ENCODE measurements at regions not wholly inside any gene's neighbourhood (a gene's known extent, or its start where the extent isn't known, plus 50 kb on each side); places are given as distances from the start of the nearest gene placed in this dataset.
A peak's percentile ranks its signal among the peaks of the same experiment; 100 is the strongest.

- no peak for TF ChIP-seq ZFX (IDR thresholded peaks at IDR 0.05; ENCODE audit: borderline replicate concordance)
- no peak for TF ChIP-seq CTCF (IDR thresholded peaks at IDR 0.05)
- no peak overlapping the region for H3K27ac ChIP-seq
Observed at GRCh38 chr15:87131067-87131466, 1051.4 kb downstream of the AGBL1 start.

- no peak overlapping the region for H3K27ac ChIP-seq
- TF ChIP-seq CTCF (IDR thresholded peaks at IDR 0.05): no peak
- no peak for TF ChIP-seq ZFX (IDR thresholded peaks at IDR 0.05; ENCODE audit: borderline replicate concordance)
Observed at GRCh38 chr15:87129916-87130315, 1050.2 kb downstream of the AGBL1 start.

GRCh38 chr15:87123676-87124382 lies 1044.2 kb downstream of the AGBL1 start:
- TF ChIP-seq CTCF (IDR thresholded peaks at IDR 0.05): no peak
- no peak for TF ChIP-seq ZFX (IDR thresholded peaks at IDR 0.05; ENCODE audit: borderline replicate concordance)
- H3K27ac ChIP-seq: peak overlapping the region; percentile 31; the same call in 1 of the 2 replicates

GRCh38 chr15:87121336-87121735 lies 1041.7 kb downstream of the AGBL1 start:
- H3K27ac ChIP-seq: no peak overlapping the region
- TF ChIP-seq CTCF (IDR thresholded peaks at IDR 0.05) (no peak), ZFX (IDR thresholded peaks at IDR 0.05; ENCODE audit: borderline replicate concordance) (no peak)

GRCh38 chr15:87120555-87120954 lies 1040.9 kb downstream of the AGBL1 start:
- no peak overlapping the region for H3K27ac ChIP-seq
- TF ChIP-seq CTCF (IDR thresholded peaks at IDR 0.05): no peak
- no peak for TF ChIP-seq ZFX (IDR thresholded peaks at IDR 0.05; ENCODE audit: borderline replicate concordance)

GRCh38 chr15:87118846-87119245 lies 1039.2 kb downstream of the AGBL1 start:
- no peak overlapping the region for H3K27ac ChIP-seq
- TF ChIP-seq CTCF (IDR thresholded peaks at IDR 0.05) (no peak), ZFX (IDR thresholded peaks at IDR 0.05; ENCODE audit: borderline replicate concordance) (no peak)

GRCh38 chr15:87118435-87118834 lies 1038.8 kb downstream of the AGBL1 start:
- no peak for TF ChIP-seq ZFX (IDR thresholded peaks at IDR 0.05; ENCODE audit: borderline replicate concordance)
- no peak for TF ChIP-seq CTCF (IDR thresholded peaks at IDR 0.05)
- H3K27ac ChIP-seq: no peak overlapping the region

Data from 22Rv1 (cell line).